Prostate gland (tissue), 2 donors: ENCODE measurements at regions not wholly inside any gene's neighbourhood (a gene's known extent, or its start where the extent isn't known, plus 50 kb on each side); places are given as distances from the start of the nearest gene placed in this dataset.

Experiments used
- POLR2A ChIP-seq: fragments of 450-650 bp; IDR thresholded peaks from one replicate; pipeline ENCODE4 v1.6.1; 2016; ENCODE audit warnings: antibody characterized with exemption, mild to moderate bottlenecking
- POLR2AphosphoS5 ChIP-seq: sonication (generic); formaldehyde crosslinking; IDR thresholded peaks from one replicate; pipeline ENCODE4 v1.6.1; 2017; ENCODE audit warnings: antibody characterized with exemption
- TF ChIP-seq, protein P1 (sequence below), 4 experiments: fragments of 200-600 bp in 2 of 4; fragments of 450-650 bp in 2 of 4; sonication (generic) in 2 of 4; IDR thresholded peaks; 1 replicate in 3 of 4; 2 replicates in 1 of 4; pipeline ENCODE4 v1.5.1; 2016 to 2019; ENCODE audit warnings: antibody characterized with exemption in 4 of 4, mild to moderate bottlenecking in 2 of 4, moderate library complexity in 2 of 4

DNA sequence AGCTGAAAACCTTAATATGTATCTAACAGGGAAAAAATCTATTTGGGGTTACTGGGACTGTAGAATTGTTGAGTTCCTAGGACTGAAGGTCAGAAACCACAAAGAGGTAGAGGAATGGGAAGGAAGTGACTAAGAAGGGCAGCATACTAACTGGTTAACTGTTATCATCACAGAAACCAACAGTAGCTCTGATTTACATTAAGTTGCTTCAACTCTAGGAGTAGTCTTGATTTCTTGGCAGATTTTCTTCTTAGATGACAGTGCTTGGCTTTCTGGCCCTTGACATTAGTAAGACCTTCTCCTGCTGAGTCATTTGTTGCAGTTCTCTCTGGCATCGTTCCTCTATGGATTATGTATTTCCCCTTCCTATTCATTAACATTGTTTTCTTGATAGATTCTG is 116.1 kb upstream of the RASA1 start:
- TF ChIP-seq, protein P1, sequence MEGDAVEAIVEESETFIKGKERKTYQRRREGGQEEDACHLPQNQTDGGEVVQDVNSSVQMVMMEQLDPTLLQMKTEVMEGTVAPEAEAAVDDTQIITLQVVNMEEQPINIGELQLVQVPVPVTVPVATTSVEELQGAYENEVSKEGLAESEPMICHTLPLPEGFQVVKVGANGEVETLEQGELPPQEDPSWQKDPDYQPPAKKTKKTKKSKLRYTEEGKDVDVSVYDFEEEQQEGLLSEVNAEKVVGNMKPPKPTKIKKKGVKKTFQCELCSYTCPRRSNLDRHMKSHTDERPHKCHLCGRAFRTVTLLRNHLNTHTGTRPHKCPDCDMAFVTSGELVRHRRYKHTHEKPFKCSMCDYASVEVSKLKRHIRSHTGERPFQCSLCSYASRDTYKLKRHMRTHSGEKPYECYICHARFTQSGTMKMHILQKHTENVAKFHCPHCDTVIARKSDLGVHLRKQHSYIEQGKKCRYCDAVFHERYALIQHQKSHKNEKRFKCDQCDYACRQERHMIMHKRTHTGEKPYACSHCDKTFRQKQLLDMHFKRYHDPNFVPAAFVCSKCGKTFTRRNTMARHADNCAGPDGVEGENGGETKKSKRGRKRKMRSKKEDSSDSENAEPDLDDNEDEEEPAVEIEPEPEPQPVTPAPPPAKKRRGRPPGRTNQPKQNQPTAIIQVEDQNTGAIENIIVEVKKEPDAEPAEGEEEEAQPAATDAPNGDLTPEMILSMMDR (IDR thresholded peaks at IDR 0.05) = no peak
- TF ChIP-seq POLR2AphosphoS5 = no peak
- TF ChIP-seq POLR2A = no peak
